SU-DHL-6 (cell line): ENCODE measurements at regions not wholly inside any gene's neighbourhood (a gene's known extent, or its start where the extent isn't known, plus 50 kb on each side); places are given as distances from the start of the nearest gene placed in this dataset.

Experiments
- H2AFZ ChIP-seq: fragments of 200-600 bp; sonication (generic); 2 replicates; pipeline ENCODE4 v1.6.1; 2014; ENCODE audit warnings: low read depth, mild to moderate bottlenecking, moderate library complexity, mixed read lengths, antibody characterized with exemption, low read length; ENCODE audit not compliant: severe bottlenecking
- H3F3A ChIP-seq: fragments of 200-600 bp; shearing (Covaris generic); 2 replicates; pipeline ENCODE4 v1.6.0; 2016; ENCODE audit warnings: antibody characterized with exemption, mild to moderate bottlenecking; ENCODE audit not compliant: insufficient read depth
- H3K27ac ChIP-seq: fragments of 200-600 bp; sonication (generic); 2 replicates; pipeline ENCODE4 v1.5.1; 2016; ENCODE audit warnings: low read depth, mild to moderate bottlenecking, low read length, moderate library complexity, mixed read lengths
- H3K27me3 ChIP-seq: fragments of 200-600 bp; sonication (generic), shearing (Covaris generic); 2 replicates; pipeline ENCODE4 v1.6.0; 2014; ENCODE audit warnings: mild to moderate bottlenecking, low read length
- H3K36me3 ChIP-seq: fragments of 200-600 bp; sonication (generic); 2 replicates; pipeline ENCODE4 v1.6.1; 2014; ENCODE audit warnings: mild to moderate bottlenecking, low read length, mixed read lengths
- H3K4me2 ChIP-seq: fragments of 300-600, 200-600 bp; shearing (Covaris generic), sonication (generic); 2 replicates; pipeline ENCODE4 v1.6.0; 2014; ENCODE audit warnings: low read length, low read depth, mild to moderate bottlenecking; ENCODE audit not compliant: poor library complexity, severe bottlenecking
- H3K4me3 ChIP-seq: fragments of 200-600 bp; sonication (generic); 2 replicates; pipeline ENCODE4 v1.5.1; 2014; ENCODE audit warnings: antibody characterized with exemption, low read length, mild to moderate bottlenecking, mixed read lengths; ENCODE audit not compliant: insufficient read depth, poor library complexity, severe bottlenecking
- H3K79me2 ChIP-seq: fragments of 200-600 bp; sonication (generic); 2 replicates; pipeline ENCODE4 v1.6.1; 2014; ENCODE audit warnings: mild to moderate bottlenecking, low read length, moderate library complexity; ENCODE audit not compliant: insufficient read depth
- H3K9ac ChIP-seq: fragments of 200-600 bp; sonication (generic); 2 replicates; pipeline ENCODE4 v1.7.0; 2014; ENCODE audit warnings: mild to moderate bottlenecking, low read length
- H3K9me2 ChIP-seq: fragments of 200-600 bp; sonication (generic); replicated peaks from 2 replicates; pipeline ENCODE4 v1.6.1; 2014; ENCODE audit warnings: low read length; ENCODE audit not compliant: insufficient read depth
- H3K9me3 ChIP-seq: fragments of 200-600 bp; sonication (generic); 2 replicates; pipeline ENCODE4 v1.6.1; 2014; ENCODE audit warnings: low read length, mixed read lengths; ENCODE audit not compliant: insufficient read depth
- H4K20me1 ChIP-seq: fragments of 200-600 bp; sonication (generic); 2 replicates; pipeline ENCODE4 v1.6.1; 2014; ENCODE audit warnings: low read depth, mild to moderate bottlenecking, antibody characterized with exemption, low read length, moderate library complexity, mixed read lengths
- EZH2phosphoT487 ChIP-seq: fragments of 200-600 bp; sonication (generic), shearing (Covaris generic); conservative IDR thresholded peaks from 2 replicates; pipeline ENCODE4 v1.6.1; 2018; ENCODE audit warnings: mild to moderate bottlenecking, antibody characterized with exemption, low read length, moderate library complexity, mixed read lengths
- TF ChIP-seq, protein P1 (sequence below): fragments of 200-600 bp; sonication (generic); IDR thresholded peaks from one replicate; pipeline ENCODE4 v1.5.1; 2017; ENCODE audit warnings: antibody characterized with exemption, mild to moderate bottlenecking, low read length, moderate library complexity; ENCODE audit not compliant: insufficient read depth, poor library complexity, severe bottlenecking

GRCh38 chr22:22741843-22742242 is 97.4 kb downstream of the GGTLC2 start:
- Histone ChIP-seq H3K4me2 (no peak overlapping the region), H2AFZ (no peak overlapping the region), H3K27me3 (no peaks in the 10 kb centered on the region), H3K9ac (no peak overlapping the region), H3K4me3 (no peak overlapping the region), H3K9me3 (no peaks in the 10 kb centered on the region), H3K36me3 (no peaks in the 10 kb centered on the region), H3K27ac (no peak overlapping the region), H3K79me2 (no peaks in the 10 kb centered on the region), H3F3A (peaks cover 3% of the 10 kb centered on the region; the same call in 1 of the 2 replicates), H4K20me1 (no peaks in the 10 kb centered on the region), H3K9me2 (no peaks in the 10 kb centered on the region)
- TF ChIP-seq, protein P1, sequence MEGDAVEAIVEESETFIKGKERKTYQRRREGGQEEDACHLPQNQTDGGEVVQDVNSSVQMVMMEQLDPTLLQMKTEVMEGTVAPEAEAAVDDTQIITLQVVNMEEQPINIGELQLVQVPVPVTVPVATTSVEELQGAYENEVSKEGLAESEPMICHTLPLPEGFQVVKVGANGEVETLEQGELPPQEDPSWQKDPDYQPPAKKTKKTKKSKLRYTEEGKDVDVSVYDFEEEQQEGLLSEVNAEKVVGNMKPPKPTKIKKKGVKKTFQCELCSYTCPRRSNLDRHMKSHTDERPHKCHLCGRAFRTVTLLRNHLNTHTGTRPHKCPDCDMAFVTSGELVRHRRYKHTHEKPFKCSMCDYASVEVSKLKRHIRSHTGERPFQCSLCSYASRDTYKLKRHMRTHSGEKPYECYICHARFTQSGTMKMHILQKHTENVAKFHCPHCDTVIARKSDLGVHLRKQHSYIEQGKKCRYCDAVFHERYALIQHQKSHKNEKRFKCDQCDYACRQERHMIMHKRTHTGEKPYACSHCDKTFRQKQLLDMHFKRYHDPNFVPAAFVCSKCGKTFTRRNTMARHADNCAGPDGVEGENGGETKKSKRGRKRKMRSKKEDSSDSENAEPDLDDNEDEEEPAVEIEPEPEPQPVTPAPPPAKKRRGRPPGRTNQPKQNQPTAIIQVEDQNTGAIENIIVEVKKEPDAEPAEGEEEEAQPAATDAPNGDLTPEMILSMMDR: no peak
- no peak for TF ChIP-seq EZH2phosphoT487

- Histone ChIP-seq H3K4me3 (no peak overlapping the region), H3K27me3 (no peaks in the 10 kb centered on the region), H4K20me1 (no peaks in the 10 kb centered on the region), H3K79me2 (no peaks in the 10 kb centered on the region), H3K27ac (no peak overlapping the region), H2AFZ (no peak overlapping the region), H3F3A (peaks cover 5% of the 10 kb centered on the region; the same call in 1 of the 2 replicates), H3K9ac (no peak overlapping the region), H3K36me3 (no peaks in the 10 kb centered on the region), H3K9me2 (no peaks in the 10 kb centered on the region), H3K9me3 (no peaks in the 10 kb centered on the region), H3K4me2 (no peak overlapping the region)
- TF ChIP-seq, protein P1: no peak
- TF ChIP-seq EZH2phosphoT487: no peak
These were observed 98.2 kb downstream of the GGTLC2 start for GRCh38 chr22:22742641-22743040.

DNA sequence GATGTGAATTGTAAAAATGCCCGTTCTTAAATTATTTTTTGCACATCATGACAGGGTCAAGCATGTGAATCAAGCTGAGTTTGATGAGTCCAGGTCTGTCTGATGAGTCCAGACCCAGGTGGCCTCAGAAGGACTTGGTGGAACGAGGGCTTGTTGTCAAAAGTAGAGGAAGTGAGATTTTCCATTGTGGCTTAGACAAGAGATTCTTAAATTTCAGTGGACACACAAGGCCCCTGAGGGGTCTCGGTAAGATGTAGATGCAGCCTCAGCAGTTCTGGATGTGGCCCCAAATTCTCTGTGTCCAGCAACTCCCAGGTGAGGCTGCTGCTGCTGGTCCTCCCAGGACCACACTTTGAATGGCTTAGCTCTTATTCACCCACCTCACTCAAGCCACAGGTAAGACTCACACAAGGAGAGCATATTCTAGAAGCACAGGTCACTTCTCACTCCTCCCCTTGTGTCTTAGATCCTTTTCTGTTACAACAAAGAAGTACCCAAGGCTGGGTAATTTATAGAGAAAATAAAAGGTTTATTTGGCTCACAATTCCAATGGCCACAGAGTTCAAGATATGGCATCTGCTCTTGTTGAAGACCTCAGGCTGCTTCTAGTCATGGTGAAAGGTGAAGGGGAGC is 98.8 kb downstream of the GGTLC2 start:
- H3K4me3 ChIP-seq: no peak overlapping the region
- H3K9ac ChIP-seq: no peak overlapping the region

More for the DNA sequence above, 98.8 kb downstream of the GGTLC2 start:
- no peak overlapping the region for H2AFZ ChIP-seq
- no peak for TF ChIP-seq EZH2phosphoT487
- TF ChIP-seq, protein P1: no peak
- H3F3A ChIP-seq: peaks cover 5% of the 10 kb centered on the region; the same call in 1 of the 2 replicates
- no peak overlapping the region for H3K27ac ChIP-seq
- no peaks in the 10 kb centered on the region for H3K36me3 ChIP-seq
- no peaks in the 10 kb centered on the region for H4K20me1 ChIP-seq
- no peaks in the 10 kb centered on the region for H3K9me2 ChIP-seq
- H3K4me2 ChIP-seq: no peak overlapping the region
- no peaks in the 10 kb centered on the region for H3K9me3 ChIP-seq
- H3K79me2 ChIP-seq: no peaks in the 10 kb centered on the region
- H3K27me3 ChIP-seq: no peaks in the 10 kb centered on the region
